ENCODE measurements at regions not wholly inside any gene's neighbourhood (a gene's known extent, or its start where the extent isn't known, plus 50 kb on each side); places are given as distances from the start of the nearest gene placed in this dataset.

DNA sequence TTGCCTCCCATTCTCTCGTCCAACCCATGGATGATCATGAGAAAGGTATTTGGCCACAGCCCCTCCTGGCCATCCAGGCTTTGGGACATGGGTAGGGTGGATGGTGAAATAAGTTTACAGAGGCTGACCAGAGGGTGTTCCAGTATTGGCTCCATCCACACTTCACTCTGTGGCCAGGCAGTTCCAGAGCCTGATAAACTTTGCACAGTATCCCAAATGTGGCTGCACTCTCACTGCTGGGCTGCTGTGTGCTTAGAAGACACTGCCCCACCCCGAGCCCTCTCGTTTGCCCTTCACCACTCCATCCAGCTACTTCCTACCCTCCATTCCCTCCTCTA is 72.0 kb upstream of the ZMIZ1 start:
- no peak for TF ChIP-seq CTCF (IDR thresholded peaks at IDR 0.05)
- TF ChIP-seq POLR2A (IDR thresholded peaks at IDR 0.05): no peak

Data from suprapubic skin (tissue), 3 donors.